A673 (cell line): ENCODE measurements at regions not wholly inside any gene's neighbourhood (a gene's known extent, or its start where the extent isn't known, plus 50 kb on each side); places are given as distances from the start of the nearest gene placed in this dataset.

ENCODE experiments used
- CTCF ChIP-seq: fragments of 300-800, 200-600 bp; sonication (generic); conservative IDR thresholded peaks from 2 replicates; pipeline ENCODE4 v1.5.1; 2017; ENCODE audit warnings: low read depth, mild to moderate bottlenecking, antibody characterized with exemption, low read length, moderate library complexity, mixed read lengths
- EZH2 ChIP-seq: fragments of 200-600 bp; sonication (generic); IDR thresholded peaks from 2 replicates; pipeline ENCODE4 v1.6.1; 2017; ENCODE audit warnings: borderline replicate concordance, low read depth, mild to moderate bottlenecking, mixed read lengths, antibody characterized with exemption, low read length; ENCODE audit not compliant: poor library complexity, severe bottlenecking

- TF ChIP-seq CTCF (no peak), EZH2 (no peak)
These were observed 373.7 kb upstream of the C1orf174 start for GRCh38 chr1:4273747-4274146.
